GM18520 (cell line): ENCODE measurements at regions not wholly inside any gene's neighbourhood (a gene's known extent, or its start where the extent isn't known, plus 50 kb on each side); places are given as distances from the start of the nearest gene placed in this dataset.
"Not testable (repeated sequence)": the region's sequence is repeated elsewhere in the genome, so short reads cannot be mapped to it uniquely, and the experiment has no call there.

ENCODE experiments used
- ATAC-seq: cut with Tn5 transposase; IDR thresholded peaks from one replicate; pipeline ENCODE4 v1.9.1; 2021; ENCODE audit not compliant: unreplicated experiment

DNA sequence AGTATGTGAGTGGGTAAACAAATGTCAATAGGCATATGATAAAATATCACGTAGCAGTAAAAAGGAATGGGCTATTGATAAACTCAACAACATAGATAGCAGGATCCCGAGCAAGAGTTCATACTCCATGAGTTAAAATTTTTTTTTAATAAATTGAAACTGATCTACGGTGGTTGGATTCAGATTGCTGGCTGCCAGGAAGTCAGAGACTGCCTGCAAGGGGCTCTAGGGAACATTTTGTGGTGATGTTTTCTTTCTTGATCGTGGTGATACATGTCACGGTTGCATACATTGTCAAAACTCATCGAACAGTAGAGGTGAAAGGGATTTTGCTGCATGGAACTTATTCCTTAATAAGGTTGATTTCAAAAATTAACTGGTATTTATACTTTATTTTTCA lies 62.6 kb upstream of the WNT7B start:
- ATAC-seq = no peak

DNA sequence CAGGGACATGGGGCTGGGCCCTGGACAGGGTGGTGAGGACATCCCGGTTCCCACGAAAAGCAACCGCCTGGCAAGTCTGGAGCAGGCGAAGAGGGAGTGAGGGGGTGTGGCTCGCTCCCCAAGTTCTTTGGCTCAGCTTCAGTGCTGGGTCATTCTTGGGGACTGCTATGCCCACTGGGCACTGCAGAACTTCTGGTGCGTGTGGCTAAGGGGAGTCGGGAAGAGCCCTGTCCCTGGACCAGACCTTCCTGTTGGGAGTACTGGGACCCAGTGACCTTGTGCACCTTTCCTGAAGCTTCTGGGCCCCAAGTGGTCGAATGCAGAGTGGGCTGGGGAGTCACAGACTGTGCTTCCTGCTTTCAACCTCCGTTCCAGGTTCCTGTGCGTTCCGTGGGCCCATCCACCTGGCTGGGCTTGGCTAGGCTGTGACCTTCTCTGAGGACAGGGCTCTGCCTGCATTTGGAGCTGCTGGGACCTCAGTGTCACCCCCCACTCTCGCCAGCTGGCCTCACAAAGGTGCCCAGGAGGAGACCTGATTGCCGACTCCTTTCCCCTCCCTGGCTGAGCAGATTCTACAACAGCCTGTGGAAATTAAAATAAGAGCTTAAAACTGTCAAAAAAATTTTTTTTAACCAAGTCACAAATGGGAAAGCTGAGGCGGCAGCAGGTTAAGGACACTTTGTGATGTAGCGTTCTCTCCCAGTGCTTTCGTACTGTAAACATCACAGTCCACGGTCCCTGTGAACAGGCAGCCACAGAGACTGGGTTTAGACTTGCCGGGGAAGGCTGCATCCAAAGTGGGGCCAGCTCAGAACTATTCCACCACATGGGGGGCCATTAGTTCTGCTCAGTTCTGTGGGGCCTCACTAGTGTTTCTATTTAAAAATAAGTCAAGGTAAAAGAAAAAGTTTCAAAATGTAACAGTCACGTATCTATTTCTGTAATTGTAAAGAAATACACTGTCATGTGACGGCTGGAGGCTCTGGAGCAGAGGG lies 63.8 kb upstream of the WNT7B start:
- ATAC-seq = no peak

DNA sequence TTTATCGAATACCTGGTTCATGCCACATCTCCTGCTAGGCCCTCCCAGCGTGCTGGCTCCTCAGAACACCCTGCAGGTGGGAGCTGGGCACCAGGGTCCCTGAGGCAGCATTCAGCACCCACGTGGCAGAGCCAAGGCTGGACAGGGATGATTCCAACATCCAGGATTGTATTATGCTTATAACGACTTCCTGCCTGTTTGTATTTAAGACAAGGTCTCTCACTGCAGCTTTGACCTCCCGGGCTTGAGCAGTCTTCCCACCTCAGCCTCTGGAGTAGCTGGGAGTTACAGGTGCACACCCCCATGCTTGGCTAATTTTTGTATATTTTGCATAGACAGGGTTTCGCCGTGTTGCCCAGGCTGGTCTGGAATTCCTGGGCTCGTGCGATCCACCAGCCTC lies 64.7 kb upstream of the WNT7B start:
- no peak for ATAC-seq

DNA sequence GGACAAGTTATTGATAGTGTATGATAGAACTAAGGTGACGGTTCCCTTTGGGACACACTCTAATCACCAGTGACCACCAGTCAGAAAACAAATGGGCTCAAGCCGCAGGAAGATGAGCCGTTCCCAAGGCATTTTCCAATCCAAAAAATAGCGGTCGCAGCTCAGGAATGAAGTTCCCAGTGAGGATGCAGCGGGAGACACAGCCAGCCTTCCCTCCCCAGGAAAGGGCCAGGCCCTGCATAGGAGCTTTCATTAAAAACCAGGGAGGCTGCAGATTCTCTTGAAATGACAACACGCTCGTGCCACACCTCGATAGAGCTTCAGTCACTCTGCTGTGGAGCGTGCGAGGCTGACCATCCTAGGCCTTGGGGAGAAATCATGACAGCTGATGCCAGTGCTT lies 65.8 kb upstream of the WNT7B start:
- ATAC-seq = no peak

DNA sequence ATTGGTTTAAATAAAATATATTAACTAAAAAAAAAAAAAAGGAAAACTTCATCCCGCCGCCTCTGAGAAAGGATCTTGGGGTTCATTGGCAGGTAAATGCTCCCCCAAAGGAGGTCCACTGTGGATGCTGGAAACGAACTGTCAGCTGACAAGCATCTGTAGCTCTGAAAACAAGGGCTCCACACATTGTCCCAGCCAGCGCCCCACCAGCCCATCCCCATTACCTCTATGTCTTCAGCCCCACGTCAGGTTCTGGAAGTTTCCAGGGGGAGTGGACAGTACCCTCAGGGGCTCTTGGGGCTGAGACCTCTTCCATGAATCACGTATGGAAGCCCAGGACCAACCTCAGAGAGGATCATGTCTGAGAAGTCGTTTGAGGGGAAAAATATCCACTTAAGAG lies 66.4 kb upstream of the WNT7B start:
- ATAC-seq = no peak

DNA sequence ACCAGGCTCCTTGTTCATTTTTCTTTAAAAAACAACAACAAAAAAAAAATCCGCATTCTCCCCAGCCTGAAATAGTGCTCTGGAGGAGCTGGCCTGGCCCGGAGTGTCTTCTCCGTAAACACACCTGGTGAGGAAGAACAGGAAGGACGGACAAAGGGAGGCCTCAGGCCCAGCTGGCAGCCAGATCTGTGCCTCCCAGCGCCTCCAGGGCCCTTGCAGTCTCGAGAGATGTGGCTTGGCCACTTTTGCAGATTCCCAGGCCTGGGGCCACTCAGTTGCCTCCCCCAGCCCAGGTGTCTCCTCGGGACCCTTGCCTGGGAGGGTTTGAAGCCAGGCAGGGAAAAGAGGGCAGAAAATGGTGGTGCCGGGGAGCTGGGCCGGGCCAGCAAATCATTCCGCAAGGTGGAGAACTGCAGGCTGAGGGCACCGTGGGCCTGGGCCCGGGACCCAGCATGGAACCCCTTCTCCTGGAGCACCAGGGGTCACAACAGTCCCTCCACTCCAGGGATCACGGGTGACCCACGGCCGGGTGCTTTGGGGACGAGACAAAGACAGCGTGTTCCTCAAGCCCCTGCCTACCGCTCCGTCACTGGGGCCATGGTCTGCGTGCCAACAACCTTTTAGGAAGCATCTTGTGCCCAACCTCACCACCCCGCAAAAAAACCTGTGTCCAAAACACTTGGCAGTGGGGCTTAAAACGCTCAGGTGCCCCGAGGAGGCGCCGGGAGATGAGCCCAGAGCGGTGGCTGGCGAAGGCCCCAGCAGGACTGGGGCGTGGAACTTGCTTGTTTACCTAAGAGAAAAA lies 67.1 kb upstream of the WNT7B start:
- ATAC-seq = no peak

DNA sequence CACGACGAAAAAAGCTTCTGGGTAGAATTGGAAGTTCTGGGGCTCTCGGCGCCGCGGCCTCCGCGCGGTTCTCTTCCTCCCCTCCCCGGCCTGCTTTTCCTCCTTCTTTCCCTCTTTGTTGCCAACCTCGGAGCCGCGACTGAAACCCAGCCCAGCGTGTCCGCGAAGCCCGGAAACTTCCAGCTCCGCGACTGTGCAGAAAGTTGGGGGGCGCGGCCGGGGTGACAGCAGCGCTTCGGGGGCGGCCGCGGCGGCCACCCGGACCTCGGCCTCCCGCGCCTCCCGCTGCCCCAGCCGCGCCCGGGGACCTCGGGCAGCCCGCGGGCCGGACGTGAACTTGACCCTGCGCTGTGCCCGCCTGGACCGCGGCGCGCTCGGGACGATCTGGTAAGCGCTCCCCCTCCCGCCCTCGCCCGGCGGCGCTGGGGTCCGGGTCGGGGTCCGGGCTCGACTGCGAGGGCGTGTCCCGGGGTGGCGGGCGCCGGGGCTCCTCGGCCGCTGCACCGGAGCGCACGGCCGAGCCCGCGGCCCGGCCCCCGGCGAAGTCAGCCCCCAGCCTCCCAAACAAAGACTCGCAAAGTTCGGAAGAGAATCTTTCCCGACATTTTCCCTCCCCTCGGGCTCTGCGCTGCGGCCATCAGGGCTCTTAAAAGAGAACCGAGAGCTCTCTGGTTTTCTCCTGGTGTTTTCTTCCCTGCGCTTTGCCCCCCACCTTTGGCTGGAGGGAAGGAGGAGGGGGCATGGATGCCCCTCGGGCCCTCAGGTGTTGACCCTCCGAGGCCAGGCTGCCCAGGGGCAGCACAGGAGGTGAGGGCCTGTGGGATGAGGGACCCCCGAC lies 67.9 kb upstream of the WNT7B start:
- no peak for ATAC-seq

DNA sequence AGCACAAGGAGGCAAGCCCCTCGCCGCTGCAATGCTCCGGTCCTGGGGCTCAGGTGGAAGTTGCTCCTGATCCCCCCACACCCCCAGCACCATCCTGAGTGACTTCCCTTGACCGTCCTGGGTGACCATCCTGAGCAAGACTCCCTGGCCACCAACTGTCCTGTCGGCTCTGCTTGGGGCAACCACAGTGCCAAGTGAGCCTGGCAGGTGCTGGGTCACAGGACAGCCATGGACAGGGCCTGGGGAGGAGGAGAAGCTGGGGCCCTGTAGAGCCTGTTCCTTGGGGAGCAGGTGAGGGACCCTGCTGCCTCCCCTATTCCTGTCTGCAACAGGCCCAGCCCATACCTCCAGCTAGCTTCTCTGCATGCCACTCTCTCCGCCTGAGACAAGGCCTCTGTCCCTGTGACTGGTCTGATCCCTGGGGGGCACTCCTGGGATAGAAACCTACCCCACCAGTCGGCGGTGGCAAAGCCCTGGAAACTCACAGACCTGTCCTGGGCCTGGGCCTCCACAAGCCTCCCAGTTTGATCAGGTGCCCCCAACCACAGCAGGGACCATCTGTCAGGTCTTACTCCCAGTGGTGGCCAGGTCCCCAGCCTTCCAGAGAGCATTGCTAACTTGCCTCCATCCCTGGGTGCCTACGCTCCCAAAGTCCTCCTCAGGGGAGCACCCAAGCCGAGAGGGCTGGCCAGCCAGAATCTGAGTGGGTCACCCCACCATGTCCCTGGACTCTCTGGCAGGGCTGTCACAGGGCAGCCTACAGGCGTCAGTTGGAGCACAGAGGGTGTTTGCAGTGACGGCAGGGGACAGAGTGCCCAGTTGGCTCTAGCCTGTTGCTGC lies 68.7 kb upstream of the WNT7B start:
- no peak for ATAC-seq

DNA sequence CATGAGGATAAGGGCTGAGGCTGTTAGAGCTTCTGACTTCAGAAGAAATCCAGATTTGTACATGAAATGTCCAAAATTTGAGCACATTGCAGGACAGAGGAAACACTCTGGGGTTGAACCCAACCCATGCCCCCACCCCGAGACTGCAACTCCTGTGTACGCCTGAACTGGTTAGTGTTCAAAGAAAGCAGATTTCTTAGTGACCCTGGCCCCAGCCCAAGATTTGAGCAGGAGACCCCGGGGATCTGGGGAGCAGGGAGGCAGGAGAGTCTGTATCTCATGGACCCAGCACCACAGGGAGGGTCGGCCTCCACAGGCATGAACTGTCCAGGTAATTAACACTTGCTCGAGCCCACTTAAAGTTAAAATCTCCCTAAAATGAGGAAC lies 69.3 kb upstream of the WNT7B start:
- ATAC-seq = no peak

DNA sequence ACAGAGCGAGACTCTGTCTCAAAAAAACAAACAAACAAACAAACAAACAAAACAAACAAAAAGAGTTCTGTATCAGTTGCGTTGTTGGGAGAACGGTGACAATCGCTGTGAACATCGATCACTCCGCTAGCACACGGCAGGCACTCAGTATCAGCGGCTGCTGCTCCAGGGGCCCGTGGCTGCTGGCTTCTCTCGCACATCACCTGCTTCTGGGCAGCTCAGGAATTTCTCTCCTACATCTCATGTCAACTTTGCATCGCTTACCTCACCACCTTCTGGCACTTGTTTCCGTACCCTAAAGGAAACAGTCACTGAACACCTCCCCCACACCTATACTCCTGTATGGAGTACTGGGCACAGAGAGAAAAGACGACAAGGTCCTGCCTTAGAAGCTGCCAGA lies 70.3 kb upstream of the WNT7B start:
- ATAC-seq = no peak

DNA sequence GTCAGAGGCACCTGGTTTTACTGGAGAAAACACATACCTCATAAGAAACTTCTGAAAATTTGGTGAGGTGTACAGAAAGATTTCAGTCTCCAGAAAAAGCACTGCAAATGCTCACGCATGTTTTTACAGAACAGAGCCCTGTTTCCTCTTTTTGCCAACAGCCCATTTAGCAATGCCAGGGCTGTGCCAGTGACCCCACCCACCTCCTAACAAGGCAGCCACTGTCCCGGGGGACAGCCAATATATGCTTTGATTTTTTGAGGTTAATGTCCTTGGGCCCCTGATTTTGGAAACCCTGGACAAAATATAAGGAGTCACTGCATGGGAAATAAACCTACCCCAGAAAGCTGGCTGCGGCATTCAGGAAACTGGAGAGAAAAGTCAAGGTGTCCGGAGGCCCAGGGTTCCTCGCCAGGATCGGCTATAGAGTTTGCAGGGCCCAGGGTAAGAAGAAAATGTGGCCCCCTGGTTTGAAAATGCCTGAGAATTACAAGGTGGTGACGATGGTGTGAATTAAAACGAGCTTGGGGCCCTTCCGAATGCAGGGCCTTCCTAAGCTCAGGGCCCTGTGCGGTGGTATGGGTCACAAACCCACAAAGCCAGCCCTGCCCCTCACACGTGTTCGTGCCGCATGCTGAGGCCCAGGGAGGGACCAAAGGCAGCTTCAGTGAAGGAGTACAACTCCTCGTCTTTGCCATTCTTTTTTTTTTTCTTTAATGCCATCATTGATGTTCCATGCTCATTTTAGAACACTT lies 71.1 kb upstream of the WNT7B start:
- no peak for ATAC-seq

DNA sequence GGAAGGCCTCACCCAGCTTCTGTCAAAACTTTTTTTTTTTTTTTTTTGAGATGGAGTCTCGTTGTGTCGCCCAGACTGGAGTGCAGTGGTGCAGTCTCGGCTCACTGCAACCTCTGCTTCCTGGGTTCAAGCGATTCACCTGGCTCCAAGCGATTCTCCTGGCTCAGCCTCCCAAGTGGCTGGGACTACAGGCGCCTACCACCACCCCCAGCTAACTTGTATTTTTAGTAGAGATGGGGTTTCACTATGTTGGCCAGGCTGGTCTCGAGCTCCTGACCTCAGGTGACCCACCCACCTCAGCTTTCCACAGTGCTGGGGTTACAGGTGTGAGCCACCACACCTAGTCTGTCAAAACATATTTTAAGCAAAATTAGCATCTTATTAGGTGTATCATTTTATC lies 71.7 kb upstream of the WNT7B start:
- not testable (repeated sequence) for ATAC-seq

DNA sequence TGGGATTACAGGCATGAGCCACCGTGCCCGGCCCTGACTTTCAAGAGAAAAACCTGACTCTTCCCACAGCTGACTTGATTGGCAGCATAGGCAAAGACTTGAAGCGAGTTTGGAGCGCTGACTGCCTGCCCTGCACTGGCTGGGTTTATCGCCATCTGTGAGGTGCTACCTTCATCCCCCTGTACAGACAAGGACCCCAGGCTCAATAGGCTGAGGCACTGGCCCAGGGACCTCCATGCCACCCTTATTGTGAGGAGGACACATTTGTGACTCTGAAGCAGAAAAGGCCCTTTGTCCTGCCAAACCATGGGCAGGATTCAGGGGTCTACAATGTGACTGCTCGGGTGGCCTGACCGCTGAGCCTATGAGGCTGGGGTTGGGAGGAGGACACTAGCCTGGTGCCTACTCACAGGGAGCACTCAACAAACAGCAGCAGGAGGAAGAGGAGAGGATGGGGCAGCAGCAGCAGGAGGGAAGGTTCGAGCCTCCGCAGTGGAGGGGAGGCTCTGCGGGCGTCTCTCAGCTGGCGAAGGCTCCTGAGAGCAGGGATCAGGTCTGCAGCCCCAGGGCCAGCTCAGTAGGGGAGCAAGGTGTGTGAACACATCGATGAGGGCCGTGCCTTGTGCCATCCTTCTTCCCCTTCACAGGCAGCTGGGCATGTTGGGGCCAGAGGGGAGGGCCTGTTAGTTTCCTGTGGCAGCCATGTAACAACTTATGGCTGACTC lies 72.9 kb upstream of the WNT7B start:
- ATAC-seq = no peak

DNA sequence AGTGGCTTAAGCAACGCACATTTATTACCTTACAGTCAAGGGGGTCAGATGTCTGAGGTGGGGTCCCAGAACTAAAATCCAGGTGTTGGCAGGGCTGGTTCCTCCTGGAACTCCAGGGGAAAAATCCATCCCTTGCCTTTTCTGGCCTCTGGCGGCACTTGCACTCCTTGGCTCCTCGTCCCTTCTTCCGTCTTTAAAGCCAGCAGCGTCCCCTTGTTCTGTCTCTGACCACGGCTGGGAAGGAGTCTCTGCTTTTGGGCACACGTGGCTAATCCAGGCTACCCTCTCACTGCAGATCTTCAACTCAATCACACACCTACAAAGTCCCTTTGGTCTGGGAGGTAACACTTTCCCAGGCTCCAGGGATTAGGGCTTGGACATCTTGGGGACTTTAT lies 73.5 kb upstream of the WNT7B start:
- ATAC-seq = no peak

DNA sequence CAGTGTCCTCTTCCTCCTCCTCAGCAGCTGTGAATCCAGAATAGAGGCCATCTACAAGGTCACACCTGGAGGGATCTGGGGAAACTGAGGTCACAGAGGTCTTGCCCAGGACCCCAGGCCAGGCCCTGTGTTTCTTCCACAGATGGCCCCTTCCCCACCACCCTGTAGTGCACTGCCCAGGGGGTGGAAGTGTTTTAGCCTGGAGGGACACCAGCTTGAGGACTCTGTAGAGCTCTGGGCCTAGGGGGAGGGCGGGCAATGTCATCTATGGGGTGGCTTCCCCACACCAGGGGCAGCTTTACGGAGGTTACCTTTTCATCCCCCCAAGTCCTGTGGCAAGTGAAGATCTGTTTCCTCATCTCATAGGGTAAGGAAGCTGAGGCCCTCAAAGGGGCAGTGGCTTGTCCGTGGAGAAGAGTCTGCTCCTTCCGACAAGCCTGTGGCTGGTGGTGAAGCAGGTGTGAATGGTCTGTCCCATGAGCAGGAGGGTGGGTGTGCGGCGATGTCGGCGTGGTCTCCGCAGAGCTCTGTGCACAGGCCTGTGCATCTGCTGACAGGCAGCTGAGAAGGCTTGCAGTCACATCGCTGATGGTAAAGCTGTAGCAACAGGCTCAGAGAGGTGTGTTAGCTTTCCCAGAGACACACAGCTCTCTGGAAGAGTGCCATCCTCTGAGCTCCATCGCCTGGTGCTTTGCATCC lies 74.1 kb upstream of the WNT7B start:
- ATAC-seq = no peak

DNA sequence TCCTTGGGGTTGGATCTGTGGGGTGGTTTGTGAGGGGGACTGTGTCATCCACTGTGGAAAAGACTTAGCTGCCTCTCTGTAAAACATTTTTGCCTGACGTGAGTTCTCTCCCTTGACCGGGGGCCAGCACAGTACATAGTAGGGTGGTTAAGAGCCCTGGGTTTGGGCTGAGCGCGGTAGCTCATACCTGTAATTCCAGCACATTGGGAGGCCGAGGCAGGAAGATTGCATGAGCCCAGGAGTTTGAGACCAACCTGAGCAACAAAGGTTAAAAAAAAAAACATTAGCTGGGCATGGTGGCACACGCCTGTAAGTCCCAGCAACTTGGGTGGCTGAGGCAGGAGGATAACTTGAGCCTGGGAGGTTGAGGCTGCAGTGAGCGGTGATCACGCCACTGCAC lies 74.7 kb upstream of the WNT7B start:
- no peak for ATAC-seq

DNA sequence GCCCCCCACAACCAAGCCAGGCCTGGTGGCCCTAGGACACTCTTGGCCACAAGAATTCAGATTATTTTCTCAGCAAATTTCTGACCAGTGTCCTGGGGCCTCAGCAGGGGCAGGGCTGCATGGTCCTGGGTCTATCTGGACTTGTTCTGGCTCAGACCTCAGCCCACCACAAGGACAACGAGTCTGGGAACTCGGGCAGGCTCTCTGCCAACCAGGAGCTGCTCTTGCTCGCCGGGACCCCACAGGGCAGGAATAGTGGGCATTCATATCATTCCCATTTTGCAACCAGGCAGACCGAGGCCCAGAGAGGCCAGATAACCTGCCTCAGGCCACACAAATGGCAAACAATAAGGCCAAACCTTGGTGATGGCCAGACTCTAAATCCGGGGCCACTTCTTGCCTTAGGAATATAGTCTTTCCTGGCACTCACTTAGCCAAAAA lies 75.4 kb upstream of the WNT7B start:
- ATAC-seq = no peak

DNA sequence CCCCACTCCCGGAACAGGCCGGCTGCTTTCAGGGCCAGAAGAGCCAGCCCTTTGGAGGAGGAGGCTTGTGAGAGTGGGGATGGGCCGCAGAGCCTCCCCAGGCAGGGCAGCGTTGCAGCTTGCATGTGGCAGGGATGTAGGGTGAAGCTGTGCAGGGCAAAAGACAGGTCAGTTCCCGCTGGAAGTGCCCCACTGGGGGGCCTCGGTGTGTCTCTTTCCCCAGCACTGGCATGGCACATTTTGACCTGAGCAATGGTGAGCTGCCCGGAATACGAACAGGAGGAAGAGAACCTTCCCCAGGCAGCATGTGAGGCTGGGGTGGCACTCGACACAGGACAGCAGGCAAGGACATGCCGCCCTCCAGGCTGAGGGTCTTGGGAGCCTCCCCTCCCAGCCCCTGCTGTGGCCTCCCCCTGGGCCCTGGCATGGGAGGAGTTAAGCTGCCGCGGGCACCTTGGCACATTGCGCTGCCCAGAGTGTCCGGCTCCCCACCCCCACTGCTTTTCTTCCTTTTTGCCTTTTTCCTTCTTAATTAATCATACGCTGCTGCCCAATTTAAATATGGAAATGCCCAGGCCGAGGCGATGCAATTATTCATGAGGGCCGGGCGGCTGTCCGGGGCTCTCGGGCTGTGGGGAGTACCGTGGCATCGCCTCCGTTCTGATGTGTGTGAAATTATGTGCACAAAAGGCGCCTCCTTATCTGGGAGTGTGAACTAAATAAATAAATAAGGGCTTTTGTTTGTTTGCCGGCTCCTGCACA lies 76.0 kb upstream of the WNT7B start:
- no peak for ATAC-seq
